Occipital lobe (tissue), 1 donor: ENCODE measurements at regions not wholly inside any gene's neighbourhood (a gene's known extent, or its start where the extent isn't known, plus 50 kb on each side); places are given as distances from the start of the nearest gene placed in this dataset.
"Not testable (repeated sequence)": the region's sequence is repeated elsewhere in the genome, so short reads cannot be mapped to it uniquely, and the experiment has no call there.

ENCODE experiments used
- DNase-seq: peaks from one replicate; lab custom pipeline; 2025; lab: John Stamatoyannopoulos, UW

DNA sequence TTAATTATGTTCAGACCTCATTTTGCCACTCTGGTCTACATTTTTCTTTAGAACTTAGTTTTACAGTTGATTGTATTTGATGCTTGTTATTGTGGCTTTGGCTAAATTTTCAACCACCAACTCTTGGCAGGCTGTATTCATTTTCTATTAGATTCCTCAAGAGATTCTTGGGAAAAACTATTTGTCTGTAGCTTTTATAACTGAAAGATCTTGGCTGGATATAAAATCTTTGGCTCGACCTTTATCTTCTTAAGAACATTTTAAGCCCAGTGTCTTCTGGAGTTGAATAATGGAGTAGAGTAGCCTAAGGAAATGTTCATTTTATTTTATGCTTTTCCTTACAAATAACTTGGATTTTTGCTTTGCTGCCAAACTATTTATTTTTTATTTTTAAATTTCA lies 848.5 kb downstream of the PCDH17 start:
- no peak for DNase-seq

DNA sequence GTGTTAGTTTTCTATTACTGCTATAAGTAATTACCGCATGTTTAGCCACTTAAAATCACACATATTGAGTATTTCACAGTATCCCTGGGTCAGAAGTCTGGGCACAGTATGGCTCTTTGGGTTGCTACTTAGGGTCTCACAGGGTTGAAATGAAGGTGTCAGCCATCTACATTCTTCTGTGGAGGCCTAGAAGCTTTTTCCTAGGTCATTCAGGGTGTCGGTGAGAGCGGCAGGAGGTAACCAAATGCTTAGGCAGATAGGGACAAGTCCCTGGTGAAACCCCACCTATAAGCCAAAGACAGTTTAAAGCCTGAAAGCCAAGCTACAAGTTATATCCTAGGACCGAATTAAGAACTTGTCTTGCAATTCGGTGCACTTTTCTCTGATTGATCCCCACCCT lies 856.7 kb downstream of the PCDH17 start:
- DNase-seq = no peak

GRCh38 chr13:58495668-58496067 lies 864.1 kb downstream of the PCDH17 start:
- DNase-seq = no peak

DNA sequence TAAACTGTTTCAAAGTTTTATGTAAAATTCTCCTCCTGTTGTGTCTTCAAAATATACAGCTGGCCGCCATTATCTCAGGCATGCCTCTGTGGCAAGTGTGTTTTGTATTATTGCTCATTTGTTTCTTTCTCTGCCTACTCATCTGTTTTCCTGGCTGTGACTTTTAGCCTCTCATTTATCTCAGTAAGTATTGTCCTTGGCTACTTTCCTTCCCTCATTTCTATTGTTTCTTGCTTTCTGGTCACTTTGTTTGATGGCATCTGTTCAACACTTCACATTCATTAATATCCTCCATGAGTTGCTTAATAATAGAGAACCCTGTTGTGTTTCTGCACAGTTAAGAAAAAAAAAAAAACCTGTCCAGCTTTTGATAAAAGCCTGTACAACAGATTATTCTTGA lies 869.4 kb downstream of the PCDH17 start:
- DNase-seq = no peak

DNA sequence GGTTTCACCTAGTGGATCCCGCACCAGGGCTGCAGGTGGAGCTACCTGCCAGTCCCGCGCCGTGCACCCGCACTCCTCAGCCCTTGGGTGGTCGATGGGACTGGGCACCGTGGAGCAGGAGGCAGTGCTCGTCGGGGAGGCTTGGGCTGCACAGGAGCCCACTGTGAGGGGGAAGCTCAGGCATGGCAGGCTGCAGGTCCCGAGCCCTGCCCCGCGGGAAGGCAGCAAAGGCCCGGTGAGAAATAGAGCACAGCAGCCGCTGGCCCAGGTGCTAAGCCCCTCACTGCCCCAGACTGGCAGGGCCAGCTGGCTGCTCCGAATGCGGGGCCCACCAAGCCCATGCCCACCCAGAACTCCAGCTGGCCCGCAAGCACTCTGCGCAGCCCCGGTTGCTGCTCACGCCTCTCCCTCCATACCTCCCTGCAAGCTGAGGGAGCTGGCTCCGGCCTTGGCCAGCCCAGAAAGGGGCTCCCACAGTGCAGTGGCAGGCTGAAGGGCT lies 872.7 kb downstream of the PCDH17 start:
- not testable (repeated sequence) for DNase-seq

GRCh38 chr13:58505262-58505920 lies 873.8 kb downstream of the PCDH17 start:
- not testable (repeated sequence) for DNase-seq

DNA sequence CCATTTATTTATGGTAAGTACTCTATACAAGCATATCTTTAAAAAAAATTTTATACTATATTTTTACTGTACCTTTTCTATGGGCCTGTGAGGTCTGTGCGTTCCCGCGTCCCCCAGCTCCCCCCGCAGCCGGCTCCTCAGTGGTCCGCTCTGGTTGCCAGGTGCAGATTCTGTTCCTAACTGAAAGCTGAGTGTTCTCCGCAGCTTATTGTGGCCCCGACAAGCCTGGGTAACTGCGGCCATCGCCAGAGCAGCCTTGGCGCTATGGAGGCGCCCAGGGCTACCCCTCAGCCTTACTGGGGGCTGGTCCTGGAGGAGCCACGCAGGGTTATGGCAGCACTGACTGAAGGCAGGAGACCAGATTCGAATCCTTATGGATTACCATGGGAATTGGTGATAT lies 896.8 kb downstream of the PCDH17 start:
- DNase-seq = no peak

GRCh38 chr13:58531614-58532013 lies 900.1 kb downstream of the PCDH17 start:
- DNase-seq = no peak

- DNase-seq = no peak
Observed at GRCh38 chr13:58542530-58542929, 911.0 kb downstream of the PCDH17 start.

DNA sequence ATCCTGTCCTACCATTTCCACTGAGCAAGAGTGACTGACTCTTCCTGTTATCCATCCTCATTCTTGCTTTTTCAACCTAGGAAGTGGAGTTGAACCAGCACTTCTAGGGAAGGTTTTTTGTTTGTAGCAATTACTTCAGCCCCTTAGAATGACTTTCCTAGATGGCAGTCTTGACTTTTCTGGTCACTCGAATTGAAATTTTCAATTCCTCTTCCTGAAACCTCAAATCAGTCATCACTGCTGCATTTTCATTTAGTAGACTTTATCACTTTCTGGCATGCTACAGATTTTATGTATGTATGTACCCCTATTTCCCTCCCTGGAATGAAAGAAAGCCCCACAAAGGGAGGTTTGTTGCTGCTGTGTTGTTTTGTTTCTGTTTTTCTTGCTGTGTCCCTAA lies 915.9 kb downstream of the PCDH17 start:
- no peak for DNase-seq

DNA sequence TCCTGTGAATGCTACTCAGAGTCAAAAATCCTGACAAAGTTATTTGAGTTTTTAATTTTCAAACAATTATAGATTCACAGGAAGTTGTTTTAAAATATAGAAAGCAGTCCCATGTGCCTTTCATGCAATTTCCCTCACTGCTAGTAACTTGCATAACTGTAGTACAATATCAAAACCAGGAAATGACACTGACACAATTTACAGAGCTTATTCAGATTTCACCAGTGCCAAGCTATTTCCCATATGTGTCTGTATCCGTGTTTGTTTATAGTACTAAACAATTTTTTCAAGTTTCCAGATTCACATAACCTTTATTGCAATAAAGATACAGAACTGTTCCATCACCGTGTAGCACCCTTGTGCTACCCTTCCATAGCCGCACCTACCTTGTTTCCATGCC lies 934.6 kb downstream of the PCDH17 start:
- DNase-seq = no peak

DNA sequence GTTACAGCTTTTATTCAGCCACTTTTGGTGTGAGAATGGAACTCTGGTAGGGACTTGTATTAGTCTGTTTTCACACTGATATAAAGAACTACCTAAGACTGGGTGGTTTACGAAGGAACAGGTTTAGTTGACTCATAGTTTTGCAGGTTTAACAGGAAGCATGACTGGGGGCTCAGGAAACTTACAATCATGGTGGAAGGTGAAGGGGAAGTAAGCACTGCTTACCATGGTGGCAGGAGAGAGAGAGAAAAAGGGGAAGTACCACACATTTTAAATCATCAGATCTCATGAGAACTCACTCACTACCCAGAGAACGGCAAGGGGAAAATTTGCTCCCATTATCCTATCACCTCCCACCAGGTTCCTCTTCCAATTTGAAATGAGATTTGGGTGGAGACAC lies 942.2 kb downstream of the PCDH17 start:
- no peak for DNase-seq

GRCh38 chr13:58574791-58575190 lies 943.2 kb downstream of the PCDH17 start:
- no peak for DNase-seq

- no peak for DNase-seq
Observed at GRCh38 chr13:58579468-58579867, 947.9 kb downstream of the PCDH17 start.

- no peak for DNase-seq
Observed at GRCh38 chr13:58583966-58584365, 952.4 kb downstream of the PCDH17 start.

DNA sequence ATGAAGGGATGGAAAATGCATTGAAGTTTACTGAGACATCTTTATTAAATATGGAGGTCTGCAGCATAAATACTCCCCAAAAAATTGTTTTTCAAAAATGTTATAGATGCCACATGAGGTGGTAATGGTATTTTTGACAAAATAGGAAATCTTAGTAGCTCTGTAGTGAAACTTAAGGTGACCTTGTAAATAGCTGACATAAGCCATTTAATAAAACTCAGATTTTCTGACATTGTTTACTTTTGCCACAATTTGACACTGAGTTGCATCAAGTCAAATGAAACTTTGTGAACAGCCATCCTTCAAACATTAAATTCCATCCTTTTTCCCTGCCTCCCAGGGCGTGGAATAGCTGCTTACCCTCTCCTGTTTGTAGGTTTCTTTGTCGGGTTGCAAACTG lies 953.1 kb downstream of the PCDH17 start:
- DNase-seq = no peak

GRCh38 chr13:58587183-58587582 lies 955.6 kb downstream of the PCDH17 start:
- DNase-seq = no peak

DNA sequence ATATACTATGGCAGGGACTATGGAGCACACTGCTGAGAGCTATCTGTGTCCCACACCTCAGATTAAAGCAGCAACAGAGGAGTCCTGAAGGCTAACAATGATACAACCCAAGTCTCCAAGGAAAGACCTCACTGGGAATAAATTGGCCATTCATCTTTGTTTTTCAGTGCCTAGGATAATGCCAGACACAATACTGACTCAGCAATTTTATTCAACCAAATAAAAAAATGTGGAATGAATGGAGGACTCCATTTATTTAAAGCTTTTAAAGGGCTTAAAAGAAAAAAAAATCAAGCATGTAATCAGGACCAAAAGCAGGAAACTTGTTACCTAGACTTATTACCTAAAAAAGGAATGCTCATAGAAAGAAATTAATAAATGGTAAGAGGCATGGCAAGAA lies 960.5 kb downstream of the PCDH17 start:
- no peak for DNase-seq

- DNase-seq = no peak
Observed at GRCh38 chr13:58592786-58593185, 961.2 kb downstream of the PCDH17 start.

DNA sequence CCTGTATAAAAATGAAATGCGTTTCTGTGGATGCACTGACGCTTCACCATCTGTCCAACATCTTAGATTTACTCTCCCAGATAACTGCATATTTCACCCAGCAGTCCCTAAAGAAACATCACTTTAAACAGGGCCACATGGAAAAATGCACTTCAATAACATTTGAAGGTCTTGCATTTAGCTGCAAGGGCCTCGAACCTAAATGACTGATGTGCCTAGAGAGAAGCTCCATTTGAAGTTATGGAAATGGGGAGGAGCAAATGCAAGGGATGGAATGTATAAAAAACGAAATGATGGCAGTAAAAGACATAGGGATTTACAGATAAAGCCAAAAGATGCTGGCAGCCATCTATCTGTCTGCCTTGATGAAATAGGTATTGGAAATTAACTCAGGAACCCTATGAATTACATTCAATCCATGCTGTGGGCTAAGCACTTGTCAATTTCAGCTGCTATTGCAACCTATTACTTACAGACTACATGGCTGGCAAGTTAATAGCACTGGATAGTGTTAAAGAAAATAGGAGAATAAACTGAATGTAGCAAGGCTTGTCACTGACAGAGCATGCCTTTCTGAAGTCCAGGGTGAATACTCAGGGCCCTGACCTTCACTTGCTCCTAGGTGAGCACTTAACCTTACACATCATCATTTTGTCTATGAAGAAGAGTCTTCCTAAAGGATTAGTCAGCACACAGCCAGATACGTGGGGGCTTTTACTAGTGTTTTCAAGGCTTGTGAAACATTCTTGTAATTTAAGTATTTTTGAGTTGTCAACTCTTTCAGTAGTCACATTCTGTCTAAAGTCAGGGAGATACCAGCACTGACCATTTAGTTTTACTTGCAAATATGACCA lies 963.4 kb downstream of the PCDH17 start:
- DNase-seq = no peak

DNA sequence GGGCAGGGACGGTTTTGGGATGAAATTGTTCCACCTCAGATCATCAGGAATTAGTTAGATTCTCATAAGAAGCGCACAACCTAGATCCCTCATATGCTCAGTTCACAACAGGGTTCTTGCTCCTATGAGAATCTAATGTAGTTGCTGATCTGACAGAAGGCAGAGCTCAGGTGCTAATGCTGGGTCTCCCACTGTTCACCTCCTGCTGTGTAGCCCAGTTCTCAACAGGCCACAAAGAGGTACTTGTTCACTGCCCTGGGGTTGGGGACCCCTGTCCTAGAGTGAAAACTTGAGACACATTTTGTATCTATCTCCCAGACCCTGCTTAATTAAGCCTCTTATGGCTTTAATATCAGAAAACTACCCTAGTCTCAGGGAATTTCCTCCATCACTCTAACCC lies 966.0 kb downstream of the PCDH17 start:
- DNase-seq = no peak

DNA sequence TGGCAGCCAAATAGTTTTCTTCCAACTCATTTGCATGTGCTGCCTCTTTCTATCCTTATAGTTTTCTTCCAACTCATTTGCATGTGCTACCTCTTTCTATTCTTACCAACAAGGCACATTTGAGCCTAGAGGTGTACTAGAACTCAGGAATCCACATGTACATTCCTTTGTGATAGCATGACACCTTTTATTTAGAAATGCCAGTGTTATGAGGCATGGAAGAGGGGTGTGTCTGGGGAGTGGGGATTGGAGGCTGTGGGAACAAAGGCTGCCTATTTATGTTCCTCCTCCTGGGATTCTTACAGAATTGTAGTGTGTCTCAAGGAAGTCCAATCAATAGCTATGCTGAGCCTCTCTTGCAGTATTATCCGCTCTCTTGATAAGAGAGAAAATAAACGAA lies 966.7 kb downstream of the PCDH17 start:
- DNase-seq = no peak

GRCh38 chr13:58611117-58611516 lies 979.6 kb downstream of the PCDH17 start:
- no peak for DNase-seq
